Natural killer cell treated with Interleukin-12 subunit alpha and Interleukin-12 subunit beta and Interleukin-15 and Interleukin-18, amount 100 ng/mL, for 72 hours (primary cell): ENCODE measurements at regions not wholly inside any gene's neighbourhood (a gene's known extent, or its start where the extent isn't known, plus 50 kb on each side); places are given as distances from the start of the nearest gene placed in this dataset.

Source experiments
- ATAC-seq, 2 donors: fragments of 150-1000 bp; cut with Tn5 transposase in 1 of 2; sonication (Bioruptor Pico), chemical (Tn5 transposase) in 1 of 2; 2 replicates each; pipeline ENCODE4 v1.10.0; 2021
- DNase-seq: peaks from one replicate; pipeline ENCODE4 v3.0.0; 2022; ENCODE audit warnings: low spot score
- H3K27ac Mint-ChIP-seq, 2 donors: 1 replicate in 1 of 2; 2 replicates in 1 of 2; pipeline ENCODE4 v1.8.0; 2022; ENCODE audit warnings: mixed read lengths in 2 of 2, mild to moderate bottlenecking in 1 of 2, moderate library complexity in 1 of 2
- H3K27me3 Mint-ChIP-seq, 2 donors: 1 replicate in 1 of 2; 2 replicates in 1 of 2; pipeline ENCODE4 v1.8.0; 2022; ENCODE audit warnings: mixed read lengths in 2 of 2
- H3K36me3 Mint-ChIP-seq: one replicate; pipeline ENCODE4 v1.8.0; 2022; ENCODE audit warnings: mixed read lengths
- H3K4me1 Mint-ChIP-seq, 2 donors: 1 replicate in 1 of 2; 2 replicates in 1 of 2; pipeline ENCODE4 v1.8.0; 2022; ENCODE audit warnings: low read depth in 2 of 2, mixed read lengths in 2 of 2, mild to moderate bottlenecking in 1 of 2
- H3K4me3 Mint-ChIP-seq: one replicate; pipeline ENCODE4 v1.8.0; 2022; ENCODE audit warnings: mixed read lengths
- H3K9me3 Mint-ChIP-seq: 2 replicates; pipeline ENCODE4 v1.8.0; 2022; ENCODE audit warnings: mixed read lengths

- Mint-ChIP-seq H3K4me1 (no peaks in the 10 kb centered on the region), H3K36me3 (no peaks in the 10 kb centered on the region), H3K4me3 (no peak overlapping the region), H3K27ac (no peak overlapping the region), H3K9me3 (peaks cover 18% of the 10 kb centered on the region), H3K27me3 (no peaks in the 10 kb centered on the region)
- ATAC-seq (no peak), DNase-seq (no peak)
Measured at GRCh38 chr7:46558482-46559193, 637.6 kb upstream of the IGFBP3 start.

GRCh38 chr7:46557781-46558180 is 636.7 kb upstream of the IGFBP3 start:
- Mint-ChIP-seq H3K4me1 (no peaks in the 10 kb centered on the region), H3K27me3 (no peaks in the 10 kb centered on the region), H3K27ac (no peak overlapping the region), H3K9me3 (peaks cover 18% of the 10 kb centered on the region), H3K4me3 (no peak overlapping the region), H3K36me3 (no peaks in the 10 kb centered on the region)
- ATAC-seq (no peak), DNase-seq (no peak)

- H3K9me3 Mint-ChIP-seq = peaks cover 18% of the 10 kb centered on the region
- no peaks in the 10 kb centered on the region for H3K36me3 Mint-ChIP-seq
- H3K4me1 Mint-ChIP-seq = no peaks in the 10 kb centered on the region
- DNase-seq (no peak), ATAC-seq (no peak)
- H3K4me3 Mint-ChIP-seq = no peak overlapping the region
- H3K27ac Mint-ChIP-seq = no peak overlapping the region
- no peaks in the 10 kb centered on the region for H3K27me3 Mint-ChIP-seq
Measured at GRCh38 chr7:46557295-46557711, 636.2 kb upstream of the IGFBP3 start.

- ATAC-seq (no peak), DNase-seq (no peak)
- Mint-ChIP-seq H3K27ac (no peak overlapping the region), H3K9me3 (peaks cover 6% of the 10 kb centered on the region), H3K36me3 (no peaks in the 10 kb centered on the region), H3K27me3 (no peaks in the 10 kb centered on the region), H3K4me3 (no peak overlapping the region), H3K4me1 (no peaks in the 10 kb centered on the region)
Measured at GRCh38 chr7:46554688-46555422, 633.8 kb upstream of the IGFBP3 start.

GRCh38 chr7:46551603-46552002 is 630.5 kb upstream of the IGFBP3 start:
- Mint-ChIP-seq H3K4me3 (no peak overlapping the region), H3K4me1 (no peaks in the 10 kb centered on the region), H3K27me3 (no peaks in the 10 kb centered on the region), H3K27ac (no peak overlapping the region), H3K36me3 (no peaks in the 10 kb centered on the region), H3K9me3 (peaks cover 3% of the 10 kb centered on the region)
- DNase-seq (no peak), ATAC-seq (no peak)

GRCh38 chr7:46550864-46551263 is 629.8 kb upstream of the IGFBP3 start:
- Mint-ChIP-seq H3K4me3 (no peak overlapping the region), H3K9me3 (peaks cover 3% of the 10 kb centered on the region), H3K27ac (no peak overlapping the region), H3K36me3 (no peaks in the 10 kb centered on the region), H3K4me1 (no peaks in the 10 kb centered on the region), H3K27me3 (no peaks in the 10 kb centered on the region)
- ATAC-seq (no peak), DNase-seq (no peak)

GRCh38 chr7:46549892-46550639 is 629.0 kb upstream of the IGFBP3 start:
- Mint-ChIP-seq H3K27ac (no peak overlapping the region), H3K9me3 (peaks cover 3% of the 10 kb centered on the region), H3K4me3 (no peak overlapping the region), H3K4me1 (no peaks in the 10 kb centered on the region), H3K27me3 (no peaks in the 10 kb centered on the region), H3K36me3 (no peaks in the 10 kb centered on the region)
- DNase-seq (no peak), ATAC-seq (no peak)

- Mint-ChIP-seq H3K36me3 (no peaks in the 10 kb centered on the region), H3K9me3 (peaks cover 3% of the 10 kb centered on the region), H3K4me1 (no peaks in the 10 kb centered on the region), H3K27ac (no peak overlapping the region), H3K4me3 (no peak overlapping the region), H3K27me3 (no peaks in the 10 kb centered on the region)
- DNase-seq (no peak), ATAC-seq (no peak)
Measured at GRCh38 chr7:46549347-46549746, 628.3 kb upstream of the IGFBP3 start.

- Mint-ChIP-seq H3K4me1 (no peaks in the 10 kb centered on the region), H3K27ac (no peak overlapping the region), H3K27me3 (no peaks in the 10 kb centered on the region), H3K4me3 (no peak overlapping the region), H3K36me3 (no peaks in the 10 kb centered on the region), H3K9me3 (no peaks in the 10 kb centered on the region)
- DNase-seq (no peak), ATAC-seq (no peak)
Measured at GRCh38 chr7:46547044-46547443, 626.0 kb upstream of the IGFBP3 start.

- no peak for DNase-seq
- H3K4me3 Mint-ChIP-seq = no peak overlapping the region
- H3K36me3 Mint-ChIP-seq = no peaks in the 10 kb centered on the region
- no peak overlapping the region for H3K27ac Mint-ChIP-seq
- H3K27me3 Mint-ChIP-seq = no peaks in the 10 kb centered on the region
- H3K9me3 Mint-ChIP-seq = no peaks in the 10 kb centered on the region
- H3K4me1 Mint-ChIP-seq = no peaks in the 10 kb centered on the region
- ATAC-seq = no peak
Measured at GRCh38 chr7:46545790-46546189, 624.7 kb upstream of the IGFBP3 start.

GRCh38 chr7:46544396-46545008 is 623.4 kb upstream of the IGFBP3 start:
- Mint-ChIP-seq H3K27ac (no peak overlapping the region), H3K4me3 (no peak overlapping the region)
- ATAC-seq = no peak

GRCh38 chr7:46542076-46542475 is 621.0 kb upstream of the IGFBP3 start:
- DNase-seq (no peak), ATAC-seq (no peak)
- no peaks in the 10 kb centered on the region for H3K36me3 Mint-ChIP-seq
- H3K27me3 Mint-ChIP-seq = no peaks in the 10 kb centered on the region
- H3K4me1 Mint-ChIP-seq = no peaks in the 10 kb centered on the region
- H3K4me3 Mint-ChIP-seq = no peak overlapping the region
- no peaks in the 10 kb centered on the region for H3K9me3 Mint-ChIP-seq
- H3K27ac Mint-ChIP-seq = no peak overlapping the region

More at GRCh38 chr7:46544396-46545008, 623.4 kb upstream of the IGFBP3 start:
- no peaks in the 10 kb centered on the region for H3K27me3 Mint-ChIP-seq
- H3K4me1 Mint-ChIP-seq = no peaks in the 10 kb centered on the region
- H3K9me3 Mint-ChIP-seq = no peaks in the 10 kb centered on the region
- DNase-seq = no peak
- no peaks in the 10 kb centered on the region for H3K36me3 Mint-ChIP-seq

- Mint-ChIP-seq H3K4me1 (no peaks in the 10 kb centered on the region), H3K36me3 (peaks cover 5% of the 10 kb centered on the region), H3K27ac (no peak overlapping the region), H3K4me3 (no peak overlapping the region), H3K27me3 (no peaks in the 10 kb centered on the region), H3K9me3 (peaks cover 9% of the 10 kb centered on the region)
- no peak for ATAC-seq
- DNase-seq = no peak
Measured at GRCh38 chr7:46539892-46540483, 618.9 kb upstream of the IGFBP3 start.
